Breast epithelium (tissue), 3 donors: ENCODE measurements at regions not wholly inside any gene's neighbourhood (a gene's known extent, or its start where the extent isn't known, plus 50 kb on each side); places are given as distances from the start of the nearest gene placed in this dataset.

Experiments used
- CTCF ChIP-seq, 3 donors: fragments of 450-650 bp; IDR thresholded peaks; one replicate each; pipeline ENCODE4 v1.5.1; 2016 to 2017; ENCODE audit warnings: antibody characterized with exemption in 3 of 3, mild to moderate bottlenecking in 3 of 3, moderate library complexity in 3 of 3
- POLR2AphosphoS5 ChIP-seq, 3 donors: sonication (generic); formaldehyde crosslinking; IDR thresholded peaks; one replicate each; pipeline ENCODE4 v1.6.1; 2017; ENCODE audit warnings: antibody characterized with exemption in 3 of 3

GRCh38 chr21:35923971-35924370, 136.4 kb downstream of the SETD4 start:
- TF ChIP-seq CTCF (IDR thresholded peaks at IDR 0.05) (no peak), POLR2AphosphoS5 (IDR thresholded peaks at IDR 0.05) (no peak)
